Upper lobe of left lung (tissue), 6 donors: ENCODE measurements at regions not wholly inside any gene's neighbourhood (a gene's known extent, or its start where the extent isn't known, plus 50 kb on each side); places are given as distances from the start of the nearest gene placed in this dataset.
A peak's percentile ranks its signal among the peaks of the same experiment; 100 is the strongest.

Experiments
- ATAC-seq, 2 donors: fragments of 200-7000 bp; cut with Tn5 transposase; one replicate each; pipeline ENCODE4 v1.9.1; 2022; ENCODE audit warnings: mild to moderate bottlenecking in 2 of 2, moderate library complexity in 2 of 2; ENCODE audit not compliant: low FRiP score in 2 of 2
- DNase-seq, 2 donors: peaks; one replicate each; pipeline ENCODE4 v3.0.0-alpha.2; 2019 to 2020
- H3K27ac ChIP-seq, 4 donors: fragments of 200-600 bp; sonication (generic); one replicate each; pipeline ENCODE4 v1.5.1; 2016 to 2019
- H3K27me3 ChIP-seq, 4 donors: fragments of 200-600 bp; sonication (generic); one replicate each; pipeline ENCODE4 v1.5.1; 2017 to 2019
- H3K36me3 ChIP-seq, 4 donors: fragments of 200-600 bp; sonication (generic); one replicate each; pipeline ENCODE4 v1.5.1; 2016 to 2019
- H3K4me1 ChIP-seq, 4 donors: fragments of 200-600 bp; sonication (generic); one replicate each; pipeline ENCODE4 v1.5.1; 2018 to 2019
- H3K4me3 ChIP-seq, 4 donors: fragments of 200-600 bp; sonication (generic); one replicate each; pipeline ENCODE4 v1.5.1; 2017 to 2019; ENCODE audit warnings: mild to moderate bottlenecking in 2 of 4, moderate library complexity in 1 of 4
- H3K9me3 ChIP-seq, 4 donors: fragments of 200-600 bp; sonication (generic); one replicate each; pipeline ENCODE4 v1.5.1; 2018 to 2019
- CTCF ChIP-seq, 6 experiments: fragments of 450-650 bp in 4 of 6; fragments of 200-600 bp in 2 of 6; sonication (generic) in 2 of 6; IDR thresholded peaks; one replicate each; pipeline ENCODE4 v1.5.1; 2016 to 2019; ENCODE audit warnings: antibody characterized with exemption in 6 of 6
- EP300 ChIP-seq, 4 donors: sonication (generic); formaldehyde crosslinking; IDR thresholded peaks; one replicate each; pipeline ENCODE4 v1.5.1; 2017; ENCODE audit warnings: antibody characterized with exemption in 4 of 4, control low read depth in 2 of 4
- POLR2A ChIP-seq, 4 donors: fragments of 450-650 bp; IDR thresholded peaks; one replicate each; pipeline ENCODE4 v1.5.1; 2016 to 2017; ENCODE audit warnings: antibody characterized with exemption in 4 of 4, mild to moderate bottlenecking in 2 of 4
- POLR2AphosphoS5 ChIP-seq, 2 donors: sonication (generic); formaldehyde crosslinking; IDR thresholded peaks; one replicate each; pipeline ENCODE4 v1.5.1; 2017; ENCODE audit warnings: antibody characterized with exemption in 2 of 2
- WGBS, 2 donors: methylation state at CpG; one replicate each; pipeline ENCODE4 v1.1.5; 2017 to 2018; 5-methylcytosine and 5-hydroxymethylcytosine counted together
- donor health status: DM: no; HTN: no; CAD: no; lungs with moderate emphysema.
- donor health status: DM: no; HTN: yes; CAD: no; lungs with severe emphysema.

GRCh38 chr6:21996425-21997118 lies 300.3 kb downstream of the PRL start:
- Histone ChIP-seq H3K9me3 (no peaks in the 10 kb centered on the region), H3K4me1 (peaks cover 0 to 17% (median 8%) of the 10 kb centered on the region in 4 donors), H3K4me3 (no peak overlapping the region), H3K27me3 (no peaks in the 10 kb centered on the region), H3K36me3 (no peaks in the 10 kb centered on the region), H3K27ac (no peak overlapping the region)
- 77 to 79% methylated on average over 5 of the region's 5 CpGs for WGBS, 2 donors
- DNase-seq (no peak), ATAC-seq (no peak)
- TF ChIP-seq CTCF (IDR thresholded peaks at IDR 0.05) = no peak
- no peak for TF ChIP-seq POLR2AphosphoS5 (IDR thresholded peaks at IDR 0.05)
- TF ChIP-seq POLR2A (IDR thresholded peaks at IDR 0.05) = no peak
- no peak for TF ChIP-seq EP300 (IDR thresholded peaks at IDR 0.05)

GRCh38 chr6:21997119-21998037 lies 299.5 kb downstream of the PRL start:
- no peaks in the 10 kb centered on the region for H3K36me3 ChIP-seq
- ATAC-seq = no peak
- WGBS, 2 donors = 23 to 32% methylated on average over 5 of the region's 5 CpGs
- TF ChIP-seq EP300 (IDR thresholded peaks at IDR 0.05) (no peak), POLR2A (IDR thresholded peaks at IDR 0.05) (no peak), POLR2AphosphoS5 (IDR thresholded peaks at IDR 0.05) (peak in 1 of 2 donors; percentile 34), CTCF (IDR thresholded peaks at IDR 0.05) (no peak)
- no peak overlapping the region for H3K4me3 ChIP-seq
- H3K4me1 ChIP-seq = peaks cover 0 to 17% (median 8%) of the 10 kb centered on the region in 4 donors
- no peak for DNase-seq
- H3K27ac ChIP-seq = peak overlapping the region in 1 of 4 donors; percentile 32
- no peaks in the 10 kb centered on the region for H3K27me3 ChIP-seq
- H3K9me3 ChIP-seq = no peaks in the 10 kb centered on the region

GRCh38 chr6:21998582-21998981 lies 298.3 kb downstream of the PRL start:
- H3K36me3 ChIP-seq = no peaks in the 10 kb centered on the region
- no peaks in the 10 kb centered on the region for H3K27me3 ChIP-seq
- H3K4me1 ChIP-seq = peaks cover 0 to 17% (median 8%) of the 10 kb centered on the region in 4 donors
- no peak for ATAC-seq
- H3K27ac ChIP-seq = peak overlapping the region in 1 of 4 donors; percentile 31
- no peak for TF ChIP-seq EP300 (IDR thresholded peaks at IDR 0.05)
- TF ChIP-seq POLR2AphosphoS5 (IDR thresholded peaks at IDR 0.05) = no peak
- TF ChIP-seq POLR2A (IDR thresholded peaks at IDR 0.05) = no peak
- no peak for TF ChIP-seq CTCF (IDR thresholded peaks at IDR 0.05)
- no peak for DNase-seq
- no peak overlapping the region for H3K4me3 ChIP-seq
- H3K9me3 ChIP-seq = no peaks in the 10 kb centered on the region

- no peak for DNase-seq
- no peaks in the 10 kb centered on the region for H3K36me3 ChIP-seq
- peak overlapping the region in 2 of 4 donors; percentile 7 to 31 for H3K27ac ChIP-seq
Measured at GRCh38 chr6:21999012-21999528, 297.8 kb downstream of the PRL start.

More at GRCh38 chr6:21999012-21999528, 297.8 kb downstream of the PRL start:
- H3K27me3 ChIP-seq = no peaks in the 10 kb centered on the region
- peak in 1 of 2 donors; percentile 82 for ATAC-seq
- no peak for TF ChIP-seq POLR2A (IDR thresholded peaks at IDR 0.05)
- no peak for TF ChIP-seq CTCF (IDR thresholded peaks at IDR 0.05)
- TF ChIP-seq POLR2AphosphoS5 (IDR thresholded peaks at IDR 0.05) = no peak
- no peak for TF ChIP-seq EP300 (IDR thresholded peaks at IDR 0.05)
- peaks cover 0 to 17% (median 8%) of the 10 kb centered on the region in 4 donors for H3K4me1 ChIP-seq
- H3K9me3 ChIP-seq = no peaks in the 10 kb centered on the region
- no peak overlapping the region for H3K4me3 ChIP-seq
- 60 to 68% methylated on average over 6 of the region's 6 CpGs for WGBS, 2 donors
